Skin epidermis (tissue), 12 donors: ENCODE measurements at regions not wholly inside any gene's neighbourhood (a gene's known extent, or its start where the extent isn't known, plus 50 kb on each side); places are given as distances from the start of the nearest gene placed in this dataset.
A peak's percentile ranks its signal among the peaks of the same experiment; 100 is the strongest.
"Not testable (repeated sequence)": the region's sequence is repeated elsewhere in the genome, so short reads cannot be mapped to it uniquely, and the experiment has no call there.

Source experiments
- H3K27ac ChIP-seq, 21 experiments: fragments of 200-600 bp; sonication (generic) in 11 of 21; one replicate each; pipeline ENCODE4 v1.5.0; 2020; ENCODE audit warnings: mild to moderate bottlenecking in 3 of 21, inconsistent platforms in 2 of 21, moderate library complexity in 2 of 21
- H3K4me3 ChIP-seq, 7 experiments: fragments of 200-600 bp; sonication (generic) in 2 of 7; one replicate each; pipeline ENCODE4 v1.5.0; 2020; ENCODE audit warnings: inconsistent platforms in 2 of 7, mild to moderate bottlenecking in 2 of 7, moderate library complexity in 1 of 7

- Histone ChIP-seq H3K27ac (no peak overlapping the region), H3K4me3 (no peak overlapping the region)
These were observed 80.9 kb downstream of the IER5 start for GRCh38 chr1:181169281-181169865.

GRCh38 chr1:181170194-181170593 lies 81.7 kb downstream of the IER5 start:
- Histone ChIP-seq H3K27ac (no peak overlapping the region), H3K4me3 (no peak overlapping the region)

GRCh38 chr1:181172082-181172481 lies 83.6 kb downstream of the IER5 start:
- Histone ChIP-seq H3K27ac (no peak overlapping the region), H3K4me3 (no peak overlapping the region)

- Histone ChIP-seq H3K27ac (no peak overlapping the region), H3K4me3 (no peak overlapping the region)
These were observed 85.4 kb downstream of the IER5 start for GRCh38 chr1:181173761-181174447.

GRCh38 chr1:181174861-181175260 lies 86.4 kb downstream of the IER5 start:
- Histone ChIP-seq H3K4me3 (no peak overlapping the region), H3K27ac (no peak overlapping the region)

- Histone ChIP-seq H3K4me3 (no peak overlapping the region), H3K27ac (no peak overlapping the region)
These were observed 86.9 kb downstream of the IER5 start for GRCh38 chr1:181175356-181175910.

GRCh38 chr1:181175955-181176354 lies 87.5 kb downstream of the IER5 start:
- no peak overlapping the region for H3K4me3 ChIP-seq

GRCh38 chr1:181178241-181178879 lies 89.9 kb downstream of the IER5 start:
- Histone ChIP-seq H3K4me3 (no peak overlapping the region), H3K27ac (no peak overlapping the region)

More at GRCh38 chr1:181175955-181176354, 87.5 kb downstream of the IER5 start:
- no peak overlapping the region for H3K27ac ChIP-seq

- H3K27ac ChIP-seq: no peak overlapping the region
- H3K4me3 ChIP-seq: no peak overlapping the region
These were observed 90.9 kb downstream of the IER5 start for GRCh38 chr1:181179279-181179986.

GRCh38 chr1:181179987-181180365 lies 91.5 kb downstream of the IER5 start:
- H3K4me3 ChIP-seq: no peak overlapping the region
- H3K27ac ChIP-seq: no peak overlapping the region

GRCh38 chr1:181180407-181181031 lies 92.0 kb downstream of the IER5 start:
- no peak overlapping the region for H3K4me3 ChIP-seq
- H3K27ac ChIP-seq: no peak overlapping the region

GRCh38 chr1:181181792-181182585 lies 93.5 kb downstream of the IER5 start:
- H3K27ac ChIP-seq: no peak overlapping the region
- no peak overlapping the region for H3K4me3 ChIP-seq

GRCh38 chr1:181184621-181185020 lies 96.1 kb downstream of the IER5 start:
- Histone ChIP-seq H3K27ac (no peak overlapping the region), H3K4me3 (no peak overlapping the region)

GRCh38 chr1:181185461-181185860 lies 97.0 kb downstream of the IER5 start:
- Histone ChIP-seq H3K4me3 (no peak overlapping the region), H3K27ac (no peak overlapping the region)

GRCh38 chr1:181186133-181186532 lies 97.6 kb downstream of the IER5 start:
- not testable (repeated sequence) for H3K4me3 ChIP-seq, H3K27ac ChIP-seq

GRCh38 chr1:181187337-181188126 lies 99.0 kb downstream of the IER5 start:
- no peak overlapping the region for H3K27ac ChIP-seq
- H3K4me3 ChIP-seq: no peak overlapping the region

- no peak overlapping the region for H3K4me3 ChIP-seq
- no peak overlapping the region for H3K27ac ChIP-seq
These were observed 100.7 kb downstream of the IER5 start for GRCh38 chr1:181189245-181189644.

- Histone ChIP-seq H3K4me3 (peak overlapping the region in 2 of 7 experiments; percentile 7 to 14), H3K27ac (peak overlapping the region in 1 of 21 experiments; percentile 47)
These were observed 101.3 kb downstream of the IER5 start for GRCh38 chr1:181189691-181190363.
